DMS153 treated with DMSO at 0.1 percent for 48 hours (cell line): ENCODE measurements at regions not wholly inside any gene's neighbourhood (a gene's known extent, or its start where the extent isn't known, plus 50 kb on each side); places are given as distances from the start of the nearest gene placed in this dataset.

Source experiments
- DNase-seq: peaks from one replicate; lab custom pipeline; 2025; ENCODE audit not compliant: unreplicated experiment; lab: John Stamatoyannopoulos, UW

- DNase-seq, result no peak
Observed at GRCh38 chr6:14187406-14187805, 69.8 kb downstream of the CD83 start.

- DNase-seq, result no peak
Observed at GRCh38 chr6:14189074-14189473, 71.5 kb downstream of the CD83 start.

DNA sequence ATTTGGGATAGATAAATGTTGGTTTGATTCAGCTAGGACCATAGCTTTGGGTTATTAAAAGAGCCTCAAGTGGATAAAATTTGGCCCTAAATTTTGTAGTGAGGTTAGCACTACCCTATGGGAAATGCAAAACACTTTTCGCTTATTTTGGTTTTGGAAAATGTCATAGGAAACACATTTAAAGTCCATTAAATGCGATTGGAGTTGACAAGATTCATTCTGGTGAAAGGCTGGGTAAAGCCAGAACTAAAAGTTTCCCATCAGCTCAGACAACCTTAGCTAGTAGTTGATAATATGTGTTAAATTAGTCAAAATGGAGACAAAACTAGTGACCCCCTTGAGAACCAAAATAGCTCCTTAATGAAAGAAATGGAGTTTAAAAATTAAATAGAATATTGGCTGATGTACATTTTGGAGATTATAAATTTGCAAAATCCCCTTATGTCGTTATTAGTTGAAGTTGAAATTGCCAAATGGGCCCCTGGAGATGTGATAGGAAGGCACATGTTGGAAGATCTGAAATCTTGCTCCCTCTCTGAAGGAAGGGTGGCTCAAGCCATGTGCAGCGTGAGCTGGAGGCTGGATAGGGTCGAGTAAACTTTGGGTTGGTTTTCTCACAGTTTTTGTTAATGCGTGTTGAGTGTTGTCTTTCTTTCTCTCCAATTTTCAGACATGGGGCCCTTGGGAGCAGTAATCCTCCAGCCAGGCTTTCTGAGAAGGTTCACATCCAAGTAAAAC, 72.8 kb downstream of the CD83 start:
- DNase-seq, result no peak

DNA sequence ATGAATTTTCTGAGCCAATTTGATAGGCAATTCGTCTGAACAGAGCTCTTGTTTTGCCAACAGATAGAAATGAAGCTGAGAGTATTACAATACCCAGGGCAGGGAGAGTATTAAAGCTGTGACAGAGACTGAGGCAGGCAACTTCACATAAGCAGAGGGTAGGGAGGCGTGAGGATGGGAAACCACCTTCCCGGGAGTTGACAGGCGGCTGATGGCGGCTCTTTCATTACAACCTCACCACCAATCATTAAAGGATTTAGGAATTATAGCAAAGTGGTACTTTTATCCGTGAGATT, 73.3 kb downstream of the CD83 start:
- DNase-seq, result no peak

GRCh38 chr6:14191761-14192160, 74.2 kb downstream of the CD83 start:
- DNase-seq, result no peak

DNA sequence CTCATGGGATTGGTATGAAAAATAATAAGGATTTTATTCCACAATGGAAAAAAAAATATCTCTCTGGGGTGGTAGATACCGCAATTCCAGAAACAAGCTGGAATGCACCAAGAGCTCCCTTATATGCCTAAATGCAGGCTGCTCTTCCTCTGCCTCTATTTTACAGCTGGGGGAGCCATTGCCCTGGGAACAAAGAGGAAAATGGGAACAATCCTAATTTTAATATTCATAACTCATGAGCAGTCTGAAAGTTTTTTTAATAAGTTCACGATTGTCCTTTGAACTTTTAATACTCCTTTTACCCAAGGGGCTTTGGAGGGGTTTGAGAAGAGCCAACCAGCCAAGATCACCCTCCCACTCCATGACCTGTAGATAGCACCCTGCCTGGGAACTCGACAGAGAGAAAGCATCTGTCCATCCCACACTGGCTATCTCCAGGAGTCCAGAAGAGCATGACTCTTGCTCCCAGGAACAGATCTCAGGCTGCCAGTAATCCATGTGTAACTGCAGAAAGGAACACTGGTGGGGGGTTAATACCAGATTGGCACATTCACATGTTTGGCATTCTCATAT, 74.7 kb downstream of the CD83 start:
- no peak for DNase-seq

- DNase-seq, result no peak
Observed at GRCh38 chr6:14193524-14193923, 76.0 kb downstream of the CD83 start.

DNA sequence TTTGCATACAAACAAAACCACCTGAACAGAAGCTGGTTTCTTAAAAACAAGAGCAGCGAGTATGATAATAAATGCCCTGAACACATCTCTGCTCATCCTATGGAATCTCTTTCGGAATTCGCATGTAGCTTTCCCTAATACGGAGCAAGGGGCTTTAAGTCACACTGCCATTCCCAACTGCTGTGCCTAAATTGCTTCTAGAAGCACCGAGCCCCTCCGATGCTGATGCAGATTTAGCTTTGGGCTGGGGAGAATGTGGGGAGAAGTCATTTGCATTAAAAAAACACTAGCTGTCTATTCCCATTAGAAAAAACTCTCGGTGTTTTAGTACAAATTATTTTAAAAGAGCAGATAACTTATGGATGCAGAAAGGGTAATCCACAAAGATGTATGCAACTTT, 76.9 kb downstream of the CD83 start:
- DNase-seq, result no peak

DNA sequence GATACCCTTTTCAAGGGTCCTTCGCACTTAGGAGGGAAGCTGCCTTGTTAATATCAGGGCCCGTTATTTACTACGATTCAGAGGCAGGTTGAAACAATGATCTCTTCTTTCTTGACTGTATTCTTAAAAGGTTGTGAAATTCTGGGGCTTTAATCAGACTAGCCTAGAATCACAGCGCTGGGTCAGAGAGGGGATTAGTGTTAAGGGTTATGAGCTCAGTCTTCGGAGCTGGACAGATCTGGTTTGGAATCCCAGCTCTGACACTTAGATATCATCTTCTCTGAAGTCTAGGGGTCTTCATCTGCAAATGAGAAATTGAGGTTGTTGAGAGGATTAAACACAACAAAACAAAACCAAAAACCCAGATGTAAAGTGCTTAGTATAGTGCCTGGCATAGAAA, 77.4 kb downstream of the CD83 start:
- DNase-seq, result no peak

DNA sequence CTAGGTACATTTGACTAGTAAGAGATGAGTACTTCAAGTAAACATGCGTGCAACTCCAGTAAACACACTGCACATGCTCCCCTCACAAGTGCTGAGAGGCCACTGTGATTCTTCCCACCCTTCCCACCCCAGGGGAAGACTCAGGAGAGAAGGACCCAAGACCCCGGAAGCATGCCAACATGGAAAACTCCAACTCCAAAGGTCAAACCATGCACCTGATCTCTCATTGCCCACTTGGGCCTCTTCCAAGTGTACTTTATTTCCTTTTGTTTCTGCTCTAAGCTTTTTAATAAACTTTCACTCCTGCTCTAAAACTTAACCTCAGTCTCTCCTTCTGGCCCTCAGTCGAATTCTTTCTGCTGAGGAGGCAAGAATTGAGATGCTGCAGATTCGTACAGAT, 78.5 kb downstream of the CD83 start:
- DNase-seq, result no peak

- no peak for DNase-seq
Observed at GRCh38 chr6:14197118-14197517, 79.5 kb downstream of the CD83 start.

DNA sequence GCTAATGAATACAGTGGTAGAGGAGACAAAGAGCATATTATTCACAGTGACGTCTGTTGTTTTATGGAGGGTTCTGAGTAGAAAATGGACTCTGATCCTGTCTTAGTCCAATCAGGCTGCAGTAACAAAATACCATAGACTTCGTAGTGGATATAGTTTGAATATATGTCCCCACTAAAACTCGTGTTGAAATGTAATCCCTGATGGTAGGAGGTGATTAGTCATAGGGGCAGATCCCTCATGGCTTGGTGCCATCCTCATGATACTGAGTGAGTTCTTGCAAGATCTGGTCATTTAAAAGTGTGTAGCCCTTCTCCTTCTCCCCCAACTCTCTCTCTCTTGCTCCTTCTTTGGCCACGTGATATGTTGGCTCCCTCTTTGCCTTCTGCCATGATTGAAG, 82.5 kb downstream of the CD83 start:
- DNase-seq, result no peak

- DNase-seq, result no peak
Observed at GRCh38 chr6:14202947-14203346, 85.4 kb downstream of the CD83 start.

DNA sequence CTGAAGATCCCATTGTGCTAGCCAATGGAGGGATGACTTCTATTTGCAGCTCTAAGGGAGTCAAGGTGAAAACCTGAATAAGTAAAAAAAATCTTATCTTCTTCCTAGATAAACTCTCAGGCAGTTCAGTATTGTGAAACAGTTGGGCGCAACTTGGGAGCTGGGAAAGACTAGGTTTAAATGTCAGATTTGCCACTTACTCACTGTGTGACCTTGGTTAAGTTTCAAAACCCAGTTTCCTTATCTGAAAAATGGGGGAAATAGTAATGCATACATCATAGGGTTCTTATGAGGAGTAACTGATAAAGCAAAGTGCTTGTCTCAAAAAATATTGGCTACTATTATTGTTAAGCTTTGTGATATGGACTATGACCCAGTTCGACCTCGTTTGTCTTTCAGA, 88.8 kb downstream of the CD83 start:
- no peak for DNase-seq

GRCh38 chr6:14207448-14207847, 89.9 kb downstream of the CD83 start:
- no peak for DNase-seq

GRCh38 chr6:14209000-14209399, 91.4 kb downstream of the CD83 start:
- no peak for DNase-seq

GRCh38 chr6:14210077-14210476, 92.5 kb downstream of the CD83 start:
- no peak for DNase-seq

DNA sequence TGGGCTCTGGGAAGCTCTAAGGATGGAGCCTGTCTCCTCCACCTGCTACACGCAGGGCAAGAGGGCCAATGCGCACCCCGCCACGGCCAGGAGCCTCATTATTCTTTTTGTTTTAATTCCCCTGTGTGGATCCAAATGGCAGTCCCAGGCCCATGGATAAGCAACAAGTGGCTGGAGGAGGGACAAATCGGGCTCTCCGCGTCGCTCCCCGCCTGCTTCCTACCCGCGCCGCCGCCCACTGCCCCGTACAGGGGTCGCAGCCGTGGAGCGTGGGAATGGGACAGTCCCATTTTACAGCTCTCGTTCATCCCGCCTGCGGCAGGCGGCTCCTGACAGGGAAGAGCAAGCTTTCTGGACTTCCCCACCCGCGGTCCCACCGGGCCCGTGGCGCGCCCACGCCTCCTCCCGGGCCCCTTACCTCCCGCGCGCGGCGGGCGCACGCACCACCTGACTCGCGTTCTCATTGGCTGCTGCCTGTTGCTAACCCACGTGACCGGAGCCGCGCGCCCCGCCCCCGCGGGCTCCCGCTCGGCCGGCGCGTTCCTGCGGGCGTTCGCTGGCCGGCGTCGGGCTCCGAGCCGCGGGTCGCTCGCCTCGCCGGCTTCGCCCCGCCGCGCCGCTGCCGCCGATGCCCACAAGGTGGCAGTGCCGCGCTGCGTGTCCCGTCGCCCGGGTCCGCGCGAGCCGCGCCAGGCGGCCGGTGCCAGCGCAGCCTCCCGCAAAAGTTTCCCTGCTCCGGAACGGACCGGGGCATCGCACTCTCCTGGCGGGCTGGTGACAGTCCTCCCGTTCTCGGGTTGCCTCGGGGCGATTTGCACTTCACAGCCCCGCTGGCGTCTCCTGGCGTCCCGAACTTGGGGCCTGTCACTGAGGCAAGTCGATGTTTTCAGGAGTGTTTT, 93.3 kb downstream of the CD83 start:
- peak; percentile 60 for DNase-seq

GRCh38 chr6:14211562-14211942, 94.0 kb downstream of the CD83 start:
- DNase-seq, result no peak

- DNase-seq, result no peak
Observed at GRCh38 chr6:14212020-14212419, 94.4 kb downstream of the CD83 start.

GRCh38 chr6:14212632-14213031, 95.1 kb downstream of the CD83 start:
- no peak for DNase-seq

- DNase-seq, result no peak
Observed at GRCh38 chr6:14216946-14217684, 99.5 kb downstream of the CD83 start.
